Liver (tissue), 3 donors: ENCODE measurements at regions not wholly inside any gene's neighbourhood (a gene's known extent, or its start where the extent isn't known, plus 50 kb on each side); places are given as distances from the start of the nearest gene placed in this dataset.

ENCODE experiments used
- EGR1 ChIP-seq, 2 donors: IDR thresholded peaks; 2 replicates each; pipeline ENCODE4 v1.6.1; 2016 to 2018; ENCODE audit warnings: antibody characterized with exemption in 2 of 2, low read depth in 2 of 2
- JUND ChIP-seq, 2 donors: IDR thresholded peaks; 2 replicates each; pipeline ENCODE4 v1.6.1; 2016; ENCODE audit warnings: antibody characterized with exemption in 2 of 2
- MAX ChIP-seq: IDR thresholded peaks from 2 replicates; pipeline ENCODE4 v1.6.1; 2016; ENCODE audit warnings: antibody characterized with exemption
- NR2F2 ChIP-seq: IDR thresholded peaks from 2 replicates; pipeline ENCODE4 v1.6.1; 2016; ENCODE audit warnings: antibody characterized with exemption
- RAD21 ChIP-seq, 2 donors: IDR thresholded peaks; 2 replicates each; pipeline ENCODE4 v1.6.1; 2016; ENCODE audit warnings: antibody characterized with exemption in 2 of 2, mild to moderate bottlenecking in 2 of 2
- SP1 ChIP-seq: IDR thresholded peaks from 2 replicates; pipeline ENCODE4 v1.6.1; 2018; ENCODE audit warnings: antibody characterized with exemption, mild to moderate bottlenecking
- TAF1 ChIP-seq: conservative IDR thresholded peaks from 2 replicates; pipeline ENCODE4 v1.6.1; 2016; ENCODE audit warnings: antibody characterized with exemption, mild to moderate bottlenecking
- YY1 ChIP-seq: IDR thresholded peaks from 2 replicates; pipeline ENCODE4 v1.6.1; 2016; ENCODE audit warnings: antibody characterized with exemption, mild to moderate bottlenecking
- ZBTB33 ChIP-seq: IDR thresholded peaks from 2 replicates; pipeline ENCODE4 v1.6.1; 2016; ENCODE audit warnings: antibody characterized with exemption
- TF ChIP-seq, protein P1 (sequence below): fragments of 150-350 bp; IDR thresholded peaks from 2 replicates; pipeline ENCODE4 v1.5.1; 2017; ENCODE audit warnings: improper control_type of control experiment, low read depth, low read length; ENCODE audit not compliant: missing input control
- TF ChIP-seq, protein P2 (sequence below): IDR thresholded peaks from 2 replicates; pipeline ENCODE4 v1.6.1; 2016; ENCODE audit warnings: antibody characterized with exemption, mild to moderate bottlenecking
- TF ChIP-seq, protein P3 (sequence below): IDR thresholded peaks from 2 replicates; pipeline ENCODE4 v1.6.1; 2016; ENCODE audit warnings: antibody characterized with exemption
- donor health status: healthy.
- donor health status: healthy.

DNA sequence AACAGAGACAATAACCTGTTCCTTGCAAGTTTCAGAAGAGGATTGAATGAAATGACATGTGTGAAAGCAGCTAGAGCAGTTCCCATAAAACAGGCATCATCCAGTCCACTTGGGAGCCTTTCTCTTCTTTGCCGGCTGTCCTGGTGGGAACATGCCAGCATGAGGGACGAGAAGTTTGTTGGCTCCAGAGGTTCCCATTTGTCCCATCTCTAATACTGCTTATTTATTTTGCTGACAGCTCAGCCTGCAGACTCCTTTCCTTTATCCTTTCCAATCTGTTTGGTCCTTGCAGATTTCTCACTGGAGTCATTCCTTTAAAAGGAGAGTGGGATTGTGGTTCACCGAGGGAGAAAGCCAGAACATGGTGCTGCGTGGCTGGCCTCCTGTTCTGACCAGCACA lies 321.5 kb upstream of the CLINT1 start:
- TF ChIP-seq, protein P1, sequence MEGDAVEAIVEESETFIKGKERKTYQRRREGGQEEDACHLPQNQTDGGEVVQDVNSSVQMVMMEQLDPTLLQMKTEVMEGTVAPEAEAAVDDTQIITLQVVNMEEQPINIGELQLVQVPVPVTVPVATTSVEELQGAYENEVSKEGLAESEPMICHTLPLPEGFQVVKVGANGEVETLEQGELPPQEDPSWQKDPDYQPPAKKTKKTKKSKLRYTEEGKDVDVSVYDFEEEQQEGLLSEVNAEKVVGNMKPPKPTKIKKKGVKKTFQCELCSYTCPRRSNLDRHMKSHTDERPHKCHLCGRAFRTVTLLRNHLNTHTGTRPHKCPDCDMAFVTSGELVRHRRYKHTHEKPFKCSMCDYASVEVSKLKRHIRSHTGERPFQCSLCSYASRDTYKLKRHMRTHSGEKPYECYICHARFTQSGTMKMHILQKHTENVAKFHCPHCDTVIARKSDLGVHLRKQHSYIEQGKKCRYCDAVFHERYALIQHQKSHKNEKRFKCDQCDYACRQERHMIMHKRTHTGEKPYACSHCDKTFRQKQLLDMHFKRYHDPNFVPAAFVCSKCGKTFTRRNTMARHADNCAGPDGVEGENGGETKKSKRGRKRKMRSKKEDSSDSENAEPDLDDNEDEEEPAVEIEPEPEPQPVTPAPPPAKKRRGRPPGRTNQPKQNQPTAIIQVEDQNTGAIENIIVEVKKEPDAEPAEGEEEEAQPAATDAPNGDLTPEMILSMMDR = no peak
- TF ChIP-seq TAF1 (no peak), YY1 (no peak), MAX (no peak), RAD21 (IDR thresholded peaks at IDR 0.05) (no peak), ZBTB33 (no peak), SP1 (no peak), JUND (IDR thresholded peaks at IDR 0.05) (no peak), EGR1 (IDR thresholded peaks at IDR 0.05; ENCODE audit: low read depth in 2 of 2) (no peak), NR2F2 (no peak)
- TF ChIP-seq, protein P2, sequence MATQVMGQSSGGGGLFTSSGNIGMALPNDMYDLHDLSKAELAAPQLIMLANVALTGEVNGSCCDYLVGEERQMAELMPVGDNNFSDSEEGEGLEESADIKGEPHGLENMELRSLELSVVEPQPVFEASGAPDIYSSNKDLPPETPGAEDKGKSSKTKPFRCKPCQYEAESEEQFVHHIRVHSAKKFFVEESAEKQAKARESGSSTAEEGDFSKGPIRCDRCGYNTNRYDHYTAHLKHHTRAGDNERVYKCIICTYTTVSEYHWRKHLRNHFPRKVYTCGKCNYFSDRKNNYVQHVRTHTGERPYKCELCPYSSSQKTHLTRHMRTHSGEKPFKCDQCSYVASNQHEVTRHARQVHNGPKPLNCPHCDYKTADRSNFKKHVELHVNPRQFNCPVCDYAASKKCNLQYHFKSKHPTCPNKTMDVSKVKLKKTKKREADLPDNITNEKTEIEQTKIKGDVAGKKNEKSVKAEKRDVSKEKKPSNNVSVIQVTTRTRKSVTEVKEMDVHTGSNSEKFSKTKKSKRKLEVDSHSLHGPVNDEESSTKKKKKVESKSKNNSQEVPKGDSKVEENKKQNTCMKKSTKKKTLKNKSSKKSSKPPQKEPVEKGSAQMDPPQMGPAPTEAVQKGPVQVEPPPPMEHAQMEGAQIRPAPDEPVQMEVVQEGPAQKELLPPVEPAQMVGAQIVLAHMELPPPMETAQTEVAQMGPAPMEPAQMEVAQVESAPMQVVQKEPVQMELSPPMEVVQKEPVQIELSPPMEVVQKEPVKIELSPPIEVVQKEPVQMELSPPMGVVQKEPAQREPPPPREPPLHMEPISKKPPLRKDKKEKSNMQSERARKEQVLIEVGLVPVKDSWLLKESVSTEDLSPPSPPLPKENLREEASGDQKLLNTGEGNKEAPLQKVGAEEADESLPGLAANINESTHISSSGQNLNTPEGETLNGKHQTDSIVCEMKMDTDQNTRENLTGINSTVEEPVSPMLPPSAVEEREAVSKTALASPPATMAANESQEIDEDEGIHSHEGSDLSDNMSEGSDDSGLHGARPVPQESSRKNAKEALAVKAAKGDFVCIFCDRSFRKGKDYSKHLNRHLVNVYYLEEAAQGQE = no peak
- TF ChIP-seq, protein P3, sequence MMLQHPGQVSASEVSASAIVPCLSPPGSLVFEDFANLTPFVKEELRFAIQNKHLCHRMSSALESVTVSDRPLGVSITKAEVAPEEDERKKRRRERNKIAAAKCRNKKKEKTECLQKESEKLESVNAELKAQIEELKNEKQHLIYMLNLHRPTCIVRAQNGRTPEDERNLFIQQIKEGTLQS = no peak
